Right lobe of liver (tissue), 6 donors: ENCODE measurements at regions not wholly inside any gene's neighbourhood (a gene's known extent, or its start where the extent isn't known, plus 50 kb on each side); places are given as distances from the start of the nearest gene placed in this dataset.

ENCODE experiments used
- ATAC-seq, 4 donors: fragments of 200-7000 bp; cut with Tn5 transposase; one replicate each; pipeline ENCODE4 v1.9.1; 2020; ENCODE audit warnings: mild to moderate bottlenecking in 4 of 4, moderate library complexity in 4 of 4
- DNase-seq, 3 donors: peaks; one replicate each; pipeline ENCODE4 v3.0.0-alpha.2; 2020
- H3K27ac ChIP-seq, 3 donors: fragments of 200-600 bp; one replicate each; pipeline ENCODE4 v1.8.0; 2022
- H3K27me3 ChIP-seq, 2 donors: fragments of 200-600 bp; one replicate each; pipeline ENCODE4 v1.8.0; 2022
- H3K36me3 ChIP-seq, 4 donors: fragments of 200-600 bp; sonication (generic) in 1 of 4; one replicate each; pipeline versions ENCODE4 v1.5.1 to v1.8.0; 2017 to 2022; ENCODE audit warnings: control low read depth in 1 of 4
- H3K4me1 ChIP-seq, 4 donors: fragments of 200-600 bp; sonication (generic) in 1 of 4; one replicate each; pipeline versions ENCODE4 v1.5.1 to v1.8.0; 2017 to 2022; ENCODE audit warnings: control low read depth in 1 of 4
- H3K4me3 ChIP-seq, 3 donors: fragments of 200-600 bp; one replicate each; pipeline ENCODE4 v1.8.0; 2022
- H3K9me3 ChIP-seq, 4 donors: fragments of 200-600 bp; sonication (generic) in 1 of 4; one replicate each; pipeline versions ENCODE4 v1.5.1 to v1.8.0; 2017 to 2022; ENCODE audit warnings: control low read depth in 1 of 4
- CTCF ChIP-seq, 4 donors: fragments of 200-600 bp in 3 of 4; fragments of 450-650 bp in 1 of 4; IDR thresholded peaks; one replicate each; pipeline versions ENCODE4 v1.5.1 to v1.8.0; 2016 to 2022; ENCODE audit warnings: antibody characterized with exemption in 4 of 4, mild to moderate bottlenecking in 2 of 4
- POLR2A ChIP-seq: fragments of 450-650 bp; IDR thresholded peaks from one replicate; pipeline ENCODE4 v1.6.1; 2017; ENCODE audit warnings: antibody characterized with exemption, mild to moderate bottlenecking
- WGBS: methylation state at CpG from one replicate; pipeline ENCODE4 v1.1.6; 2018; ENCODE audit warnings: low coverage, low lambda C conversion rate; ENCODE audit not compliant: insufficient coverage; ENCODE audit errors: missing lambda C conversion rate; 5-methylcytosine and 5-hydroxymethylcytosine counted together
- intact Hi-C, 2 donors: fragments of 100-400 bp; cut with DNase I; formaldehyde crosslinking; loops; one replicate each; pipeline versions ENCODE4 v1.11.2 to v1.14.1; 2022
- donor health status: DM: no; HTN: yes; CAD: no.
- donor health status: DM: no; HTN: no; CAD: no.
- donor health status: DM: no; HTN: no; CAD: no.
- donor health status: DM: no; HTN: yes; CAD: no.
- donor health status: DM: no; HTN: yes; CAD: no.

DNA sequence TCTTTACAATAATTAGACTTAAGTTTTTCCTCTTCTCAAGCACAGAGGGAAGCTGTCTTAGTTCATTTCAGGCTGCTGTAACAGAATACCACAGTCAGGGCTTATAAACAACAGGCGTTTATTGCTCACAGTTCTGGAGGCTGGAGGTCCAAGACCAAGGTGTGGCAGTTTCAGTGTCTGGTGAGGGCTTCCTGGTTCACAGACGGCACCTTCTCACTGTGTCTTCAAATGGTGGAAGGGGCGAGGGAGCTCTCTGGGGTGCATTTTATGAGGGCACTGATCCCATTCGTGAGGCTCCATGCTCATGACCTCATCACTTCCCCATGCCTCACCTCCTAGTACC, 115.7 kb upstream of the MXRA5 start:
- Histone ChIP-seq H3K9me3 (no peaks in the 10 kb centered on the region), H3K27me3 (no peaks in the 10 kb centered on the region), H3K4me3 (no peak overlapping the region), H3K36me3 (no peaks in the 10 kb centered on the region), H3K27ac (no peak overlapping the region), H3K4me1 (no peaks in the 10 kb centered on the region)
- DNase-seq (no peak), ATAC-seq (no peak)
- TF ChIP-seq CTCF (IDR thresholded peaks at IDR 0.05) (no peak), POLR2A (no peak)
- WGBS = 35% methylated on average over 2 of the region's 4 CpGs
- intact Hi-C loops = no loop called here

GRCh38 chrX:3461397-3462165, 115.1 kb upstream of the MXRA5 start:
- intact Hi-C loops = no loop called here
- TF ChIP-seq POLR2A (no peak), CTCF (IDR thresholded peaks at IDR 0.05) (no peak)
- WGBS = 52% methylated on average over 12 of the region's 12 CpGs
- H3K4me1 ChIP-seq = no peaks in the 10 kb centered on the region
- no peaks in the 10 kb centered on the region for H3K36me3 ChIP-seq
- H3K4me3 ChIP-seq = no peak overlapping the region
- no peaks in the 10 kb centered on the region for H3K9me3 ChIP-seq
- no peak for DNase-seq
- no peaks in the 10 kb centered on the region for H3K27me3 ChIP-seq
- H3K27ac ChIP-seq = no peak overlapping the region
- no peak for ATAC-seq

GRCh38 chrX:3455796-3456195, 109.3 kb upstream of the MXRA5 start:
- H3K27ac ChIP-seq = no peak overlapping the region
- TF ChIP-seq POLR2A (no peak), CTCF (IDR thresholded peaks at IDR 0.05) (no peak)
- no peak overlapping the region for H3K4me3 ChIP-seq
- no peak for ATAC-seq
- intact Hi-C loops = no loop called here
- no peak for DNase-seq
- 53% methylated on average over 2 of the region's 2 CpGs for WGBS
- H3K9me3 ChIP-seq = no peaks in the 10 kb centered on the region
- no peaks in the 10 kb centered on the region for H3K27me3 ChIP-seq
- no peaks in the 10 kb centered on the region for H3K36me3 ChIP-seq
- no peaks in the 10 kb centered on the region for H3K4me1 ChIP-seq

DNA sequence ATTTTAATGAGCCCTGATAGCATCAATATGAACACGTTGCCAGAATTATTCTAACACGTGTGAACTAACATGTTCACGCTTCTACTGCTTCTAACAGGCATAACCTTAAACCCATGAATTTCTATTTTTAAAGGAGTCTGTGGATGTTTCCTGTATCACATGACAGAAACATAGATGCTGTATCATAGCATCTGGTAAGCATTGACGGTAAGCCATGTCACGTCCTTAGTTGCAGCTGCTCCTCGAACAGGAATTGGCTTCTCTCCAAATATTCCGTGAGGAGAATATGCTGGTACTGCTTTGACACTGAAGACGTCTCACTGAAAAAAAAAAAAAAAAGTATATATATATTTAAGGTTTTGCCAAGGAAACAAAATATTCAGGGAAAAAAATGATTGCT, 105.1 kb upstream of the MXRA5 start:
- no peaks in the 10 kb centered on the region for H3K9me3 ChIP-seq
- no peak overlapping the region for H3K27ac ChIP-seq
- H3K4me3 ChIP-seq = no peak overlapping the region
- H3K4me1 ChIP-seq = no peaks in the 10 kb centered on the region
- H3K27me3 ChIP-seq = no peaks in the 10 kb centered on the region
- DNase-seq = no peak
- H3K36me3 ChIP-seq = no peaks in the 10 kb centered on the region
- ATAC-seq = peak in 1 of 4 donors; percentile 40
- intact Hi-C loops = no loop called here
- TF ChIP-seq CTCF (IDR thresholded peaks at IDR 0.05) = no peak
- WGBS = 44% methylated on average over 8 of the region's 8 CpGs
